Mesenteric fat pad (tissue), 1 donor: ENCODE measurements at regions not wholly inside any gene's neighbourhood (a gene's known extent, or its start where the extent isn't known, plus 50 kb on each side); places are given as distances from the start of the nearest gene placed in this dataset.
"Not testable (repeated sequence)": the region's sequence is repeated elsewhere in the genome, so short reads cannot be mapped to it uniquely, and the experiment has no call there.

Experiments
- DNase-seq: peaks from one replicate; pipeline ENCODE4 v3.0.0-alpha.2; 2020; ENCODE audit warnings: low spot score
- donor health status: DM: yes; HTN: yes; CAD: no.

GRCh38 chr11:96447208-96448110, 57.6 kb downstream of the JRKL start:
- DNase-seq, result no peak

- DNase-seq, result no peak
Observed at GRCh38 chr11:96448225-96448624, 58.4 kb downstream of the JRKL start.

- no peak for DNase-seq
Observed at GRCh38 chr11:96456111-96456510, 66.3 kb downstream of the JRKL start.

GRCh38 chr11:96459751-96460150, 69.9 kb downstream of the JRKL start:
- no peak for DNase-seq

GRCh38 chr11:96461871-96462270, 72.1 kb downstream of the JRKL start:
- DNase-seq, result no peak

- DNase-seq, result no peak
Observed at GRCh38 chr11:96464700-96465307, 75.0 kb downstream of the JRKL start.

GRCh38 chr11:96465512-96465911, 75.7 kb downstream of the JRKL start:
- no peak for DNase-seq

- DNase-seq, result no peak
Observed at GRCh38 chr11:96466607-96467006, 76.8 kb downstream of the JRKL start.

GRCh38 chr11:96469776-96470175, 80.0 kb downstream of the JRKL start:
- DNase-seq, result no peak

GRCh38 chr11:96470521-96470920, 80.7 kb downstream of the JRKL start:
- DNase-seq, result no peak

- no peak for DNase-seq
Observed at GRCh38 chr11:96472085-96472484, 82.3 kb downstream of the JRKL start.

GRCh38 chr11:96474263-96474662, 84.5 kb downstream of the JRKL start:
- no peak for DNase-seq

GRCh38 chr11:96481204-96481603, 91.4 kb downstream of the JRKL start:
- DNase-seq, result no peak

- DNase-seq, result no peak
Observed at GRCh38 chr11:96481771-96482170, 92.0 kb downstream of the JRKL start.

GRCh38 chr11:96482193-96482592, 92.4 kb downstream of the JRKL start:
- no peak for DNase-seq

- no peak for DNase-seq
Observed at GRCh38 chr11:96483374-96483955, 93.7 kb downstream of the JRKL start.

GRCh38 chr11:96484361-96484760, 94.5 kb downstream of the JRKL start:
- DNase-seq, result no peak

- no peak for DNase-seq
Observed at GRCh38 chr11:96486890-96487611, 97.2 kb downstream of the JRKL start.

GRCh38 chr11:96488911-96489310, 99.1 kb downstream of the JRKL start:
- DNase-seq, result not testable (repeated sequence)

- DNase-seq, result no peak
Observed at GRCh38 chr11:96500440-96500839, 110.6 kb downstream of the JRKL start.

GRCh38 chr11:96506041-96506440, 116.2 kb downstream of the JRKL start:
- no peak for DNase-seq

- no peak for DNase-seq
Observed at GRCh38 chr11:96506953-96507354, 117.1 kb downstream of the JRKL start.
